DMS53 (cell line): ENCODE measurements at regions not wholly inside any gene's neighbourhood (a gene's known extent, or its start where the extent isn't known, plus 50 kb on each side); places are given as distances from the start of the nearest gene placed in this dataset.
A peak's percentile ranks its signal among the peaks of the same experiment; 100 is the strongest.

Experiments used
- DNase-seq: peaks from one replicate; lab custom pipeline; 2025; lab: John Stamatoyannopoulos, UW

DNA sequence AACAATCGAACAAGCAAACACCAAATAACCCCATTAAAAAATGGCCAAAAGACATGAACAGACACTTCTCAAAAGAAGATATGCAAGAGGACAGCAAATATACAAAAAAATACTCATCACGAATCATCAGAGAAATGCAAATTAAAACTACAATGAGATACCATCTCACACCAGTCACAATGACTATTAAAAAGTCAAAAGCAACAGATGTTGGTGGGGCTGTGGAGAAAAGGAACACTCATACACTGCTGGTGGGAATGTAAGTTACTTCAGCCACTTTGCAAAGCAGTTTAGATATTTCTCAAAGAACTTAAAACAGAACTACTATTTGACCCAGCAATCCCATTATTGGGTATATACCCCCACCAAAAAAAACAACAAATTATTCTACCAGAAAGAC lies 51.3 kb upstream of the FLI1 start:
- no peak for DNase-seq

- peak; percentile 26 for DNase-seq
These were observed 50.1 kb upstream of the FLI1 start for GRCh38 chr11:128643661-128644317.
